ENCODE measurements at regions not wholly inside any gene's neighbourhood (a gene's known extent, or its start where the extent isn't known, plus 50 kb on each side); places are given as distances from the start of the nearest gene placed in this dataset.

- TF ChIP-seq EZH2 (IDR thresholded peaks at IDR 0.05) (no peak), POLR2AphosphoS5 (IDR thresholded peaks at IDR 0.05; ENCODE audit: borderline replicate concordance, low read depth, low read length) (no peak), FOXP2 (optimal IDR thresholded peaks at IDR 0.05; ENCODE audit: control extremely low read depth, extremely low read length, insufficient read depth) (no peak)
Measured at GRCh38 chr6:80636689-80637088, 530.2 kb downstream of the BCKDHB start.
